ENCODE measurements at regions not wholly inside any gene's neighbourhood (a gene's known extent, or its start where the extent isn't known, plus 50 kb on each side); places are given as distances from the start of the nearest gene placed in this dataset.

DNA sequence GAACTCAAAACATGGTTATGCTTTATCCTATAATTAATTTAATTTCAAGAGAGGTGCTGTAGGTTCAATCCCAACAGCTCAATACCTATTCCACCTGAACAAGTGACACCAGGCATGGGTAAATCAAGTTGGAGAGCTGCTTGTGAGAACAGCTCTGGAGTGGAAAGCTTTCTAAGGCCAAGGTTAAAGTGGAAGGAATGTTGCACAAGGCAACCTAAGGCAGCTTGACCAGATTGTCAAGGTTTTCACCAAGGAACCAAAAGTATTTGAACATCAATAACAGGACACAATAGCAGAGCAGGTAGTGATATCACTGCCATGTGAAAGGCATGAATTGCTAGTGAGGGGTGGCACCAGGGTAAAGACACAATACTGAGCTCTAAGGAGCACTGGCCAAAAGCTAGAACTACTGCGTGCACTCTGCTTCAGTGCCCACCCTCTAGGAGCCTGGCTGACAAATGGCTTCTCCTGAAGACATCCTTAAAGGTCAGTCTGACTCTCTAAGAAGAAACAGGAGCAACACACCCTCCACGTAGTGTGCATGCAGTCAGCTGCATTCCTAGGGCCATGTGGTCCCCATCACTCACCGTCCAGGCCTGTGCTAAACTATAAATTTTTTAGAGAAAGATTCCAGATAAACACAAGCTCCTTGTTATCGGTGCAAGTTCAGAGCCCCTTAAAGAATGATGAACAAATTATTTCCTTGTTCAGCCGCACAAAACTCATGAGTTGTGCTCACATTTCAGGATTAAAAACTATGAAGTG, 677.7 kb upstream of the KLF4 start:
- FAIRE-seq (no peak), DNase-seq (ENCODE audit: low read depth) (no peak)
- H3K36me3 ChIP-seq (ENCODE audit: control insufficient read depth, insufficient read depth, low read length): no peaks in the 10 kb centered on the region
- no peak overlapping the region for H3K4me3 ChIP-seq (ENCODE audit: low read depth, low read length)
- H3K27me3 ChIP-seq (ENCODE audit: control insufficient read depth, insufficient read depth, low read length): no peaks in the 10 kb centered on the region
- TF ChIP-seq, protein P1, sequence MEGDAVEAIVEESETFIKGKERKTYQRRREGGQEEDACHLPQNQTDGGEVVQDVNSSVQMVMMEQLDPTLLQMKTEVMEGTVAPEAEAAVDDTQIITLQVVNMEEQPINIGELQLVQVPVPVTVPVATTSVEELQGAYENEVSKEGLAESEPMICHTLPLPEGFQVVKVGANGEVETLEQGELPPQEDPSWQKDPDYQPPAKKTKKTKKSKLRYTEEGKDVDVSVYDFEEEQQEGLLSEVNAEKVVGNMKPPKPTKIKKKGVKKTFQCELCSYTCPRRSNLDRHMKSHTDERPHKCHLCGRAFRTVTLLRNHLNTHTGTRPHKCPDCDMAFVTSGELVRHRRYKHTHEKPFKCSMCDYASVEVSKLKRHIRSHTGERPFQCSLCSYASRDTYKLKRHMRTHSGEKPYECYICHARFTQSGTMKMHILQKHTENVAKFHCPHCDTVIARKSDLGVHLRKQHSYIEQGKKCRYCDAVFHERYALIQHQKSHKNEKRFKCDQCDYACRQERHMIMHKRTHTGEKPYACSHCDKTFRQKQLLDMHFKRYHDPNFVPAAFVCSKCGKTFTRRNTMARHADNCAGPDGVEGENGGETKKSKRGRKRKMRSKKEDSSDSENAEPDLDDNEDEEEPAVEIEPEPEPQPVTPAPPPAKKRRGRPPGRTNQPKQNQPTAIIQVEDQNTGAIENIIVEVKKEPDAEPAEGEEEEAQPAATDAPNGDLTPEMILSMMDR (IDR thresholded peaks at IDR 0.05; ENCODE audit: insufficient read depth, low read length, severe bottlenecking): no peak

DNA sequence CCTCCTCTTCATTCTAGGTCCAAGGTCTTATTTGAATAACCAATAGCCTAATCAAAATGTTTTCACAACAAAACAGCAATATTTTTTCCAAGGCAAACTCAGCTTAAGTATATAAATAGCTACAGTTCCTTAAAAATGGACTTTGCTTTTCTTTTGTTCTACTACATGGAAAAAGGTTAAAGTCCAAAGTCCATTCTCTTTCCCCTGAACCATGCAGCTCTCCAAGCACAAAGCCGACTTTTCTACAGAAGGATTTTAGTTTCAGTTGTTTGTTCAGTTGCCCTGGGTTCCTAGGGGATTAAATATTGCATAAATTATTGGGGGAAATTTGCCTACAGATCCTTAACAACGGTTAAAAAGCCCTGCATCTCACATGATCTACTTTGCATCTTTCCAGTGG, 677.0 kb upstream of the KLF4 start:
- FAIRE-seq: no peak
- no peak for DNase-seq (ENCODE audit: low read depth)
- Histone ChIP-seq H3K4me3 (ENCODE audit: low read depth, low read length) (no peak overlapping the region), H3K36me3 (ENCODE audit: control insufficient read depth, insufficient read depth, low read length) (no peaks in the 10 kb centered on the region), H3K27me3 (ENCODE audit: control insufficient read depth, insufficient read depth, low read length) (no peaks in the 10 kb centered on the region)
- TF ChIP-seq, protein P1 (IDR thresholded peaks at IDR 0.05; ENCODE audit: insufficient read depth, low read length, severe bottlenecking): no peak

DNA sequence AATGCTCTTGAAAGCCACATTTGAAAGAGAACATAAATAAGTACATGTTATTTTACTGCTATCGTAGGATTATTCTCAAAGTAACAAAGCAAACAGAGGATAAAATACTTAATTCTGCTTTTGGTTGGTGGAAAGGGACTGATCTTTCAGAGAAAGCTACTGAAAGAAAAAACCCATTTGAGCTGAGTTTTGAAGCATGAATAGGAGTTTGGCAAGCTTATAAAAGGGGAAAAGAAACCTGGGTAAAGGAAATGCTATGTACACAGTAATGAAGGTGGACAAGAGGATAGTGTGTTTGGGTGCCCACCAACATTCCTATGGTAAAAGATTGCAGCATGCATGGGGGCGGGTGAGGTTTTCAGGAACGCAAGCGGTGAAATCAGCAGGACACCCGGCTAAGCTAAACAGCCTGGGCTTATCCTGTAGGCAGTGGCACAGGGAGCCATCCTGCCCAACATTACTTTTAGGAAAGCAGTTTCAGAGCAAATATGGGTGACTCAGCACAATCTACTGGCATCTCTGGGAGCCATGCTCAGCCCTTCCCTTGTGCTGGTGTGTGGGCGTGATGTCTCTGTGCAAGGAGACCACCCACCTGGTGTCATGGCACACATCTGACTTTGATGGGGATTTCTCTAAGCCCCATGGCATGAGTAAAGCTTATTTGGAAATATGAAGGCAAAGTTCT, 673.9 kb upstream of the KLF4 start:
- TF ChIP-seq, protein P1 (IDR thresholded peaks at IDR 0.05; ENCODE audit: insufficient read depth, low read length, severe bottlenecking): no peak
- DNase-seq (ENCODE audit: low read depth) (peak; percentile 48), FAIRE-seq (no peak)
- Histone ChIP-seq H3K4me3 (ENCODE audit: low read depth, low read length) (no peak overlapping the region), H3K27me3 (ENCODE audit: control insufficient read depth, insufficient read depth, low read length) (no peaks in the 10 kb centered on the region), H3K36me3 (ENCODE audit: control insufficient read depth, insufficient read depth, low read length) (no peaks in the 10 kb centered on the region)

DNA sequence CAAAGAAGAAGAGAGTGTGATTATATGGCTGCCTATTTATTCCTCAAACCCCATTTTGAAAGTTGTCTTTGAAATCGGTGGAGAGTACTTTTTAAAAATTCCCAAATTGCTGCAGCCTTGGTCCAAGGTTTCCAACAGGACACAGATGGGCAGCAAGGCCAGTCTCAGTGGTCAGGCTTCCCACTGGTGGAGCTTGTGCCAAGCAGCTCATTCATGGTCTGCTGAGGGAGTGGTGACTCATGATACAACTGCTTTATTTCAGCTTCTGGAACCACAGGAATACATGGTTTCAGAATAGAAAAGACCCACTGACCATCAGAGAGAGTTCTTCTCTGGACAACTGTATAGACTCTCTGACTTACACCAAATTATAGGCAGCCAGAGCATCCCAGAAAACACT, 673.1 kb upstream of the KLF4 start:
- Histone ChIP-seq H3K4me3 (ENCODE audit: low read depth, low read length) (no peak overlapping the region), H3K36me3 (ENCODE audit: control insufficient read depth, insufficient read depth, low read length) (no peaks in the 10 kb centered on the region), H3K27me3 (ENCODE audit: control insufficient read depth, insufficient read depth, low read length) (no peaks in the 10 kb centered on the region)
- DNase-seq (ENCODE audit: low read depth) (peak; percentile 51), FAIRE-seq (no peak)
- TF ChIP-seq, protein P1 (IDR thresholded peaks at IDR 0.05; ENCODE audit: insufficient read depth, low read length, severe bottlenecking): no peak

DNA sequence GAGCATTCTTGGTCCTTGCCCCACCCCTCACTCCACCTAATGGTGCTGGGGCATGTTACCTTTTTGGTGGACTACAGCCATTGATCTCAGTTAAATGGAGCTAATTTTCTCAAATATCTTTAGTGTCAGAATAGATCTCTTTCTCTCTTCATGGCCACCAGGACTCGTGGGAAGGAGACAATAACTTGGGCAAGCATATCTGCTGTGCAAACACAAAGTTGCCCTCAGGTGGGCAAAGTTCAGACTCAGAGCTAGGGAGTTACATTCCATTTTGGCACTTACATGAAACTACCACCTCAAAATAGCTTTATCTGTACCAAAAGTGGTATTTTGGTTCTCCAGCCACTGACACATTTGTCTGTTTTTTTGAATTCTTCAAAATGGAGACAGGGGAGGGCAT, 671.9 kb upstream of the KLF4 start:
- Histone ChIP-seq H3K36me3 (ENCODE audit: control insufficient read depth, insufficient read depth, low read length) (no peaks in the 10 kb centered on the region), H3K4me3 (ENCODE audit: low read depth, low read length) (no peak overlapping the region), H3K27me3 (ENCODE audit: control insufficient read depth, insufficient read depth, low read length) (no peaks in the 10 kb centered on the region)
- FAIRE-seq (no peak), DNase-seq (ENCODE audit: low read depth) (no peak)
- TF ChIP-seq, protein P1 (IDR thresholded peaks at IDR 0.05; ENCODE audit: insufficient read depth, low read length, severe bottlenecking): no peak

Measured in bronchial epithelial cell (primary cell).